HG03159 (cell line): ENCODE measurements at regions not wholly inside any gene's neighbourhood (a gene's known extent, or its start where the extent isn't known, plus 50 kb on each side); places are given as distances from the start of the nearest gene placed in this dataset.
"Not testable (repeated sequence)": the region's sequence is repeated elsewhere in the genome, so short reads cannot be mapped to it uniquely, and the experiment has no call there.

Experiments used
- ATAC-seq: cut with Tn5 transposase; IDR thresholded peaks from one replicate; pipeline ENCODE4 v1.9.1; 2021; ENCODE audit warnings: mild to moderate bottlenecking, moderate library complexity; ENCODE audit not compliant: unreplicated experiment

- ATAC-seq = not testable (repeated sequence)
Measured at GRCh38 chr3:194959666-194960065, 274.0 kb downstream of the FAM43A start.

DNA sequence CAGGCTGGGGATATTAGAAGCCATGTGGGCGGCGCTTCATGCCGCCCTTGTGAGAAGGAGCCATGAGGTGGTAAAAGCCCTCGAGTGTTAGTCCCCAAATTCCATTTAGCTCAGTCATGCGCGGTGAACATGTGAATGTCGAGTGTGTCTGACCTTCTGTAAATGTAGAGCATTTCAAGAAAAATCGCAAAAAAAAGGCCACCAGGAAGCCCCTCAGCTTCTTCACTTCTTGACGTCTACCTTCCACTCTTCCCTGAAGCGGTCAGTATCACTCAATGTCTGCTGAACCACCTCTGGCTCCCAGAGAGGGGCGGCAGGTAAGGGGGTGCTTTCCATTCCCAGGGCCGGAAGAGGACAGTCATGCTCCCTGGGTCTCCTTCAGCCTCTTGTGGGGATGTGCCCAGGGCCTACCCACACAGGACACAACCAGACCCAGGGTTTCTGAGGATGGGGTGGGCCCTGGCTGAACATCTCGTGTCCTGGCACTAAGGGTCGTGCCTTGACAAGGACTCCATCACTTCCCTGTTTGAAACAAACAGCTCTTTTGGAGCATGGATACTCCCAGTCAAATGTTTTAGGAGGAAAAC is 274.9 kb downstream of the FAM43A start:
- no peak for ATAC-seq

- ATAC-seq = no peak
Measured at GRCh38 chr3:194961149-194961548, 275.5 kb downstream of the FAM43A start.

DNA sequence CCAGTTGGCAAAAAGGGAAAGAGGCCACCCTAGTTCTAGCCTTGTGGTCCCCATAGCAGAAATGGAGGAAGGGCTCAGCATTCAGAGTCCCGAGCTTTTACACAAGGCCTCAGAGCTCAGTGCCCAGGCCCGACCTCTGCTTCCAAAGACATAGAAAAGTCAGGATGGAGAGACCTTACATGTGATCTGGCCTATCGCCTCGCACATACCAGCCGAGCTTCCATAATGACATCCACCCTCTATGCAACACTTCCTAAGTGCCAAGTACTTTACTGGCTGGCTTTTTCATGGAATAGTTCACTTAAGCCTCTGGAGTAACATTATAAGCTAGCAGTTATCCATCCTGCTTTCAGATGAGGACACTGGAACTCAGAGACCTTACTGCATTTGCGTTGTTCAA is 275.9 kb downstream of the FAM43A start:
- ATAC-seq = no peak

GRCh38 chr3:194962056-194962455 is 276.4 kb downstream of the FAM43A start:
- no peak for ATAC-seq

GRCh38 chr3:194964809-194965208 is 279.1 kb downstream of the FAM43A start:
- ATAC-seq = no peak

- no peak for ATAC-seq
Measured at GRCh38 chr3:194967151-194968117, 281.8 kb downstream of the FAM43A start.

- no peak for ATAC-seq
Measured at GRCh38 chr3:194970066-194970465, 284.4 kb downstream of the FAM43A start.

DNA sequence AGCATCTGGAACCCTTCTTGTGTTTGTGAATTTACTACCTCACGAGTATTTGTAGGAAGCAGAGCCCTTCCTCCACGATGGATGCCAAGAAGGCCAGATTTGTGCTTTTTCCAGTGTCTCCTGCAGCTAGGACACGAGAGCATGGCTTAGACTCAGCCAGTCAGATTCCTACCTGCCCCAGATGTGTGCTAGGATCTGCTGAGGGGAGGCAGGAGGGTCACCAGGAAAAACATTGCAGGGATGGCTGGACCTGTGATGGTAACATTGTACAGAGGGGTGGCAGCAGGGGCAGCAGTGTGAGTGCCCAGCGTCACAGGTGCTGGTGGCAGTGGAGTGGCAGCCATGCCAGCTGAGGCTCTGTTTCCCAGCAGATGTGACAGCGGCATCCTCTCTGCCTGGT is 285.3 kb downstream of the FAM43A start:
- no peak for ATAC-seq

GRCh38 chr3:194971965-194972364 is 286.3 kb downstream of the FAM43A start:
- no peak for ATAC-seq

DNA sequence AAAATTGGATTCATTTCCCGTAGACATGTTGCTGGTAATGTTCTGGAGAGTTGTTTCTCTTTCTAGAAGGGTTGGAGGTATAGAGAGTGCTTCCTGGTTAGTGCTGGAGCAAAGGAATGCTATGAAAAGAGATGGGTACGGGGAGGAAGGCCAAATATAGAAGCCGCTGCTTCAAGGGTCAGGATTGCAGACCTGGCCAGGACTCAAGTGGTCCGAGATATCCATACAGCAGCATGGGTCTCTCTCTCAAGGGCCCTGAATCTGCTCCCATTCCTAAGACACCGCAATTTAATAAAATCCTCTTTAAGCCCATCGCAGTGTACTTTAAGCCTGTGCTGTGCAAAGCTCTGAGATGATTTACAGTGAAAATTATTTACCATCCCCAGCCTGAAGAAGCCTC is 287.0 kb downstream of the FAM43A start:
- ATAC-seq = no peak

GRCh38 chr3:194973366-194974000 is 287.8 kb downstream of the FAM43A start:
- no peak for ATAC-seq

DNA sequence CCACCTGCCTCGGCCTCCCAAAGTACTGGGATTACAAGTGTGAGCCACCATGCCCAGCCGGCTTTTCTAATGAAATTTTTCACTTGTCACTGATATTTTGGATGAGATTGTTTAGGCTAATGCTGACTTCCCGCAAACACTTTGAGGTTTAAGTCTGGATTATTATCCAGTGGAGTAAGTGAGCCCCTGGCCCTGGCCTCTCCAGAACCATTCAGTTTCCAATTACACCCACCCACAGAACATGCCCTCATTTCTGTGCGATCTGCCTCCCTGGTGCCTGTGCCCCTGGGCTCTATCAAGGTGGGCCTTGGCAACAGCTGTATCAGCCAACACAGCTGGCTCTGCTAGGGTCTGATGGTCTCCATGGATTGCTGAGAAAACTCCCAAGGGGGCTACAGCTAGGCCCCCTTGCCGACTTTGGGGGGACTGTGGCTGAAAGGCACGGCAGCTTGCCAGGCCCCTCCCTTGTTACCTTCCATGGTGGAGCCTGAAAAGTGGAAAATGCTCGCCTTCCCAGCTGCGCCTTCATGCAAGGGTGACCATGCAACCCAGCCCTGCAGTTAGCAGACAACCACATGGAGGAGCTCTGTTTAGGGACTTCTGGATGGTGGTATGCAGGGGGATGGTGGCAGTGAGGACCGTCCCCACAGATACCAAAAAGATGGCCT is 288.9 kb downstream of the FAM43A start:
- ATAC-seq = no peak

DNA sequence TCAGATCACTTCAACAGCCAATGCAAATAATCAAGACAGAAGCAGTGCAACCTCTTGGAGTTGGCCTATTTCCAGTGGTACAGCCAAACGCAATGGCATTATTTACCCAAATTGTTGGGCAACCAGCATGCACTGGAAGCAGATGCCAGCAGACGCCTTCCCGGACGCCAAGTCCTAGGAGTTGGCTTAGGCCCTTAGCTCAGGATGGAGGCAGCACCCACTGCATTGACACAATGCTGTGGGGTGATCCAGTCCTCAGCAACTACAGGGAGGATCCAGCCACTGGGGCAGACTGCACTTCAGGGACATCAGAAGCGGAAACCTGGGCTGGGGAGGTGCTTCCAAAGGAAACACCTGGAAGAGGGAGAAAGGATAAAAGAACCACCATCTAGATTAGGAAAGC is 290.4 kb downstream of the FAM43A start:
- ATAC-seq = no peak

DNA sequence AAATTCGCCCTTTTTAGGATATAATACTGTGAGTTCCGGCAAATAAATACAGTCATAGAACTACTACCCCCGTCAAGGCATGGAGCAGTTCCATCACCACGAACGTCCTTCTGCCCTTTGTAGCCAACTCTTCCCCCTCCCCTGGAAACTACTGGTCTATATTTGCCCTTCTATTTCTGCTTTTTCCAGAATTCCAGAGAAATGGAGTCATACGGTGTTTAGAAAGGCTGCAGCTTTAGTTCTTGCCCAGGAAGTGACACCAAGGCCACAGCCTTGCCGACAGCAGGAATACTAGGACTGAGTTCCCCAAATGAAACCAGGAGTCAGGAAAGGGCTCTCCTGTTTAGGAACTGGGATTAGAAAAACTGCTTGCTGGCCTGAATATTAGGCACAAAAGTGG is 291.2 kb downstream of the FAM43A start:
- ATAC-seq = no peak

GRCh38 chr3:194977356-194977755 is 291.7 kb downstream of the FAM43A start:
- no peak for ATAC-seq

DNA sequence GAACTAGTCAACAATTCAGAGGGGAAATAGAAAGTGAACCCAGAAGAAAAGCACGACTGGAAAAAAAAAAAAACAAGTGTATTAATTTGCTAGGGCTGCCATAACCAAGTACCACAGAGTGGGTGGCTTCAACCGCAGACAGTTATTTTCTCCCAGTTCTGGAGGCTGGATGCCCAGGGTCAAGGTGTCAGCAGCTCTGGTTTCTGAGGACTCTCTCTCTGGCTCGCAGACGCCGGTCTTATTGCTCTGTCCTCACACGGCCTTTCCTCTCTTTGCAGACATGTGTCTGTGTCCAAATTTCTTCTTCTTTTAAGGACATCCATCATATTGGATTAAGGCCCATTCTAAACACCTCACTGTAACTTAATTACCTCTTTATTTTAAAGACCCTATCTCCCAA is 291.8 kb downstream of the XXYLT1 start:
- no peak for ATAC-seq

- ATAC-seq = no peak
Measured at GRCh38 chr3:194982472-194982871, 288.5 kb downstream of the XXYLT1 start.

DNA sequence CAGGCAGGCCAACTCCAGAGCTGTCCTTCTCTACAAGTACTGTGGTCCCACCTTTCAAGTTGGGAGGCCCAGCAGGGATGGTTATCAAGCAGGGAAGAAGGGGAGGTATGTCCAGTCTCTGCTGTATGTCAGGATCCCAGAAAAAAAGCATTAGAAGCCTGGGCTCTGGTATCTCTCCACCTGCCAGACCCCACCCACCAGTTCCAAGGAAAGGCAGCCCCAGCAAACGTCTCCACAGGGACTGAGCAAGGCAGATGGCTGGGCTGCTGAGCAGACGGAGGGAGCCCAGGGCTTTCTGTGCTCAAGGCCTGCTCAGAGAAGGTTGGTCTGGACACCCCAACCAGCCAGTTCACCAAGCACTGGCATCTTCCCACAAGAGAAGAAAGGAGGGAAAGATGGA is 287.8 kb downstream of the XXYLT1 start:
- no peak for ATAC-seq

DNA sequence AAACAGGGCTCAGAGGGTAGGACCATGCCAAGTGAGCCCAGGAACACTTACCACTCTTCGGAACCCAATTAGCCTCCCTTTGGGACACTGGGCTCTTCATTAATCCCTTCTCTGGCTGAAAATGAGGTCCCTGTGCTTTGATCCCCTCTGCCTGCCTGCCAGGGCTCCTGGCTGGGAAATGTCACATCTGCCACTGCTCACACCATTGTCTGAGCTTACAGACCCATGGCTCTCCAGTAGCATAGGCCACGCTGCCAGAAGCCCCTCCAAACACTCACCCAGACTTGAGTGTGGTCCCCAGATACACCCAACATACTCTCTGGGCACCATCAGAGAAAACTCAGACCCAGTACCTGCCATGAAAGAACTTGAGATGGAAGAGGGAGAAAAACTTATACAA is 287.3 kb downstream of the XXYLT1 start:
- no peak for ATAC-seq

DNA sequence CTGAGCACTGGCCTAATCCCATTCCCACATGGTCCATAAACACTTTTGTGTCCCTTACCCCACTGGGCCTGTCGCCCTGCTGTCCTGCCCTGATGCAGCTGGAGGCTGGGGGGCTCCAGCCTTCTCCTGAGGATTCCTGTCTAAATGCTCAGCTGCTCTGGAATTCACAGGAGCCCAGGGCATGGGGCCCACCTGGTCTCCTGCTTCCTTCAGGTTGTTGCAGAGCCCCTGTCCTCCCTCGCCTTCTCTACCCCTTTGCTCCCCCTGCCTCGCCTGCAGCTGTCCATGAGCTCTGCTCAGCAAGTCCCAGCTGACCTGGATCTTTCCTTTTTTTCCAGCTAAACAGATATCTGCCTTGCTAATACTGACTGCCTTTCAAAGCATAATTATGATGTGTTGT is 286.9 kb downstream of the XXYLT1 start:
- ATAC-seq = no peak
